NCI-H774 (cell line): ENCODE measurements at regions not wholly inside any gene's neighbourhood (a gene's known extent, or its start where the extent isn't known, plus 50 kb on each side); places are given as distances from the start of the nearest gene placed in this dataset.
"Not testable (repeated sequence)": the region's sequence is repeated elsewhere in the genome, so short reads cannot be mapped to it uniquely, and the experiment has no call there.

ENCODE experiments used
- DNase-seq: peaks from one replicate; lab custom pipeline; 2025; lab: John Stamatoyannopoulos, UW

DNA sequence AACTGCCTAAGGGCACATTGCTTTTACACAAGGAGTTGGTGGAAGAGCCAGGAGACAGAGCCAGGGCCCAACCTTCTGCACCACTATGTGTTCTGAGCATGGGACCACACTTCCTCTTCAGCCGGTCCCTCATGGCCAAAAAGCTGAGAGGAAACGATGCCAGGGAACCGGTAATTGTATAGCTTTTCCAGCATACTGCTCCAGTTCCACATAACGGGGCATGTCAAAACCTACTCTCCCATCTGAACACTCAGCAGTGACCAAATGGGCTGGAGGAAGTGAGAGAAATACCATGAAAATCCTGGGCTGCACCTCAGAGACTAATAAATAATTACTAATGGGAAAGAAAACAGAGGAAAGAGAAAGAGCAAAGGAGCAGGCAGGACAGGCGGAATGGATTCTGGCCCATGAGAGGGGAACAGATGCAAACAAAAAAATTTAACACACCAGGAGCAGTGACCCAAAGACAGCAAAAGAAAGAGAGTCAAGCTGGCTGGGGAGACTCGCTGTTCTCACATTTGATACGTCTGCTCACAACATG lies 52.0 kb upstream of the BMP2 start:
- DNase-seq = no peak

DNA sequence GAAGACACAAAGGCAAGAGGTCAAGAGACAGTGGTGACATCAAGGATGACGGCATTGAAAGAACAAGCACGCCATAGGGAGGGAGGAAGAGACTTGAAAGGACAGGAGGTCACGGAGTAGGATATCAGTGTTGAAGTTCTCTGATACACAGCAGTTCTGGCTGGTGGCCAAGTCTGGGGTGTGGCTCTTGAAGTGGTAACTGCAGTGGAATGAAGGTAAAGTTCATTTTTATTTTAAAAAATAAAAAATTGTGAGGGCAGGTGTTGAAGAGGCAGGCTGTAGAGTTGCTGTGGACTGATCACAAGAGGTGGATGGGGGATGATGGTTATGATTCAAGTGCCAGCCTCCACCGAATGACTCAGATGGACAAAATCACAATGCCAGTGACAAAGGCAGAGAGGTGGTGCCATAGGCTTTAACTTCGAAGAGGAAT lies 53.2 kb upstream of the BMP2 start:
- no peak for DNase-seq

DNA sequence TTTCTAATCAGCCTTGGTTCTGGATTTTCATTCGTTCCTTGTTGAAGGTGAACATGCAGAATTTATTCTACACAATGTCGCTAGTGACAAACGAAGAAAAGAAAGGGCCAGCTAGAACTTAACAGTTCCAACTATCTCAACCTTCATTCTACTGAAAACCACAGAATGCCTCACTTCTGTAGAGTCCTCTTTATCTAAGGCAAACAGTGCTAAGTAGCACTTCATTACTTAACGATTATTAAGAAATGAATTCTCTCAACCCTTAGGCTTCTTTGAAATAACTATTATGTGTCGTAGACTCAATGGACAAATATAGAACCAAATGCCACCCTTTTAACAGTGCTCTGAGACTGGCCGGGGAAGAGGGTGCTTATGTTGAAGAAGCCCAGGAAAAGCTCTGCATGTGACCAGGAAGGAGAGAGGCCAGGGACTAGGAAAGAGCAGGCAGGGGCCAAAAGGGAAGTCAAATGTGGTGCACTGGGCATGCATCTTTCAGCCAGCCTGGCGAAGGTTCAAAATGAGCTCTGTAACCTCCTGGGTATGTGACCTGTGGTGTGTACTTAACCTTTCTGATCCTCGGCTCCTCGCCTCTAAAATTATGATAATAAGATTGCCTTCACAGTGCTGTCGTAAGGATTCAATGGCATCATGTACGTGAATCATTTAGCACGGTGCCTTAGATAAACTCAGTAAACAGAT lies 55.4 kb upstream of the BMP2 start:
- DNase-seq = no peak

DNA sequence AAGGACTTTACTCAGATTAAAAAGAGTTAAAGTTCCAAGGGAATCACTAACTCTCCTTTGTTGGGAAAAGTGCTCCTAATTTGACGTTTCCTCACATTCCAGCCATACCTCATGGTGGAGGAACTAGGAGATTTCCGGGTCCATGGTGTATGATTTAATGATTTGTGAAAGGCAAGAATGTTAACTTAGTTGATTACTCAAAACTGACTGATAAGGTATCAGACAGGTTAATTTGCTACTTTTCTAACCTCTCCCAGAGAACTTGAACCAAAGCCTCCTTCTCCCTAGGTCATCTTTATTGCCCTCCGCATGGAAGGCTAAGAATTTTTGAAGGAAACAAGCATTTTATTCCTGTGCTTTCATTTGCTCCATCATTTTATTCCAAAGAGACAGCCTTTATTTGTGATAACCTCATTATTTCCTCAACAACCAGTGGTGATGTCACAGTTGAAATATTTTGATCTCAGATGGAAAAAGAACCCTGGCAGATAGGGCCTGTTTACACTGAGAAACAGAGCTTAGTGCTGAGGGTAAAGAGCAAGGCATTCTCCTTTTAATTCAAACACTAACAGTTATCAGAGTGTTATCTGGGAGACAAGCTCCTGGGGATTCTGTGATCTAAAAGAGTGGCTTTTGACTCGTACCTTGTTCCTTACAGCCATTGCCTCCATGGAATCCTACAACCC lies 57.4 kb upstream of the BMP2 start:
- DNase-seq = no peak

DNA sequence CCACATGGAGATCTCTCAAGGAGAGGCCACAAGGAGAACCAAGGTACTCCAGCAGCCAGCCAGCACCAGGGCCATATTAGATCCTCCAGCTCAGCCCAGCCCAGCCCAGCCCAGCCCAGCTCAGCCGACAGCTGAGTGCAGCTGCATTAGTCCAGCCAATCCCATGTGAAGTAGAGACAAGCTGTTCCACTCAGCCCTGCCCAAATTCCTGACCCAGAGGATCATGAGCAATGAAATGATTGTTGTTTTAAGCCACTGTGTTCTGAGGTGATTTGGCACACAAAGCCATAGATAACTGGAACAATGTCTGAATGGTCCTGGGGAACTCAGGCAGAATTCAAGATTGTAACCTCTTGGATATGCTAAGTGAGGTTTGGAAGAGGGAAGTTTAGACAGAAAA lies 59.5 kb upstream of the BMP2 start:
- DNase-seq = no peak

DNA sequence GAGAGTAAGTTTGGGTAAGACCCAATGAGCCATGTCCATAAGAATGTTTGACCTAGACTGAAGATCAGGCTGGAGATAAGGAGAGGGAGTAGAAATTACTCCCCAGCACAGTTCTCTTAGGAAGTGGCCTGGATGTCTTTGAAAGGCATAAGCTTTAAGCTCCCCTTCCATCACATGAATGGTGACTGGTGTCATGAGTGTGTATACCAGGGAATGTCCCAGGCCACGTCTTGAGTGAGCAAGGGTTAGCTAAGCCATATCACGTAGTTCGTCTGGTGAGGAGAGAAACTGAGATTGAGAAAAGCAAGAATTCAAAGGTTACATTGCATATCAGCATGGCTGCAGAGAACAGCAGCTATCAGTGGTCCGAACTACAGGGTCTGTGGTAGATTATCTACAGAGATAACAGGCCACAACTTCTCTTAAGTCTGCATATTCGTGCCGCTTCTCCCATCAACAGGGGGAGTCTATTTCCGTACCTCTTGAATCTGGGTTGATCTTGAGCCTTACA lies 60.1 kb upstream of the BMP2 start:
- no peak for DNase-seq

DNA sequence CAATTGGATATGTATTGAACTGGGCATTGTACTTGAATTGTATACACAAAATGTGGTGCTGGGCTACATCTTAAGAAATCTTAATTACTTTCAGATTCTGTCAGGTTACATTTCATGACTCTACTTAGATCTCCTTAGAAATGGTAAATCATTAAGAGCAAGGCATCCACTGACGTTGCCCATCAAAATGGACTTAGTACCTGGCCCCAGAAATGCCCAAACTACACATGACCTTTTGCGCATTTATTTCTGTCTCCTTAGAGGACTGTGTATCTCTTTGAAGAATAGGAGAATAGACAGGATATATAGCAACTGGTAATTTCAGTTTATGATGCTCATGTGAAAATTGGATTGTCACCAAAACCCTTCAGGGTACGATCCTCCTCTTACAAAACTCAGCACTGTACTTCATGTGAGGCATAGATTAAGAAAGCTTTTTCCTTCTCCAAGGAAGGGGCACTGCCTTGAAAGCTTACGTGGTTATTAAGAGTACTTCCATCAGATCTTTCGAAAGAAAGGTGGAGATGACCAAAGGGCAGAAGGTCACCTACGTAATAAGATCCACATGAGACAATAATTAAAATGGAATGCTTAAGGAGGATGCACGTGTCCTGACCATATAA lies 61.4 kb upstream of the BMP2 start:
- no peak for DNase-seq

DNA sequence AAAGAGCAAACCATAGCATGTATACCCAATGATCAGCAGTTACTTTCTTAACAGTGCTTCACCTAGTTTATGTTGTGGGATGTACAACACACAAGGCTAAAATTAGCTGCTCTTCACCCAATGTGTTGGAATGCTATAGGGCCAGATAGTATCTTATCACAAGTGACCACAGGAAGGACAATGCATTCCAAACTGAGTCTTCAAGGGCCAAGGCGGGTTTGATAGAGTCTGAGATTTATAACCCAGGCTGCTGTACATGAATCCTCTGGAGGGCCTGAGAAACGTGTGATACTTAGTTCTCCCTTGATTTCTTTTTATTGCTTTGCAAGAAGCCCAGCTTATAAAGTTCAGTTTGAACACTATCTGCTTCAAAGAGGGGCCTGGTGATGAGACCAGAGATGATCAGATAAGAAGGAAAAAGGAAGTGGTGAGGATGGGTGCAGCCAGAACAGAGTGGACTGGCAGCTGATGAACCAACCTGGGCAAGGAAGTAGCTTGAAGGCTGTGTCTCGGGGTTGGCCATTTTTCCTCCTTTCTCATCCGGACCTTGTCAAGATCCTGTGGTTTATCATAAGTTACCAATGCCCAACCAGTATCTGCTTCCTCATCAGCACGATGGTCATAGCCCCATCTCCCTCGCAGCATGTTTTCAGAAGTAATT lies 62.2 kb upstream of the BMP2 start:
- DNase-seq = no peak

DNA sequence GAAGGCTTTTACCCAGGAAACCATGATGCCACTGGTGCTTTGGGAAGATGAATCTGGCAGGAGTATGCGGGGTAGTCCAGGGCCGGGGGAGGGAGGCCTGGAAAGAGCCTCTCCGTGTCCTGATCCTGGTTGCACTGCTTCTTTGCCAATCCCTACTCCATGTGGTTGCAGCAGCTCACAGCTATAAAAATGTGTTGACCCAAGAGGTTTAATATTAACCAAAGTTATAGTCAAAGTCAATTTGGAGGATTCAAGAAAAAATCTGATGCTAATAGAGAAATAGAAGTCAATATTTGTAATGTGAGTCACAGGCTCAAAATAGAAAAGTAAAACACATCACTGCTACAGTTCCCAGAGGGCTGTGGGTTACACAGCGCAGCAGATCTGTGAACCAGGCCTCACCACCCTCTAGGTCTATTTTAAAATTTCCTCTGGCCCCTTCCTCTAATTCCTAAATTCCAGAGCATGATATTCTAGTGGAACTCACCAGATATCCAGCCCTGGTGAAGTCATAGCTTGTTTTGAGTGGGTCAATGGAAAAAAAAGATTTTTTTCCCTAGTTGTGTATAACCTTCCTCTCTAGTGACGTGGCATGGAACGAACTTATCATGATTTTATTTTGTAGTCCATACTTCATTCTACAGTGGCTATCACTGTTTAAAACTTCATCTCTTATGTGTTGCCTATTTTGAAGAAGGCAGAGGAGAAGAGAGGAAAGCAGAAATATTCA lies 63.2 kb upstream of the BMP2 start:
- no peak for DNase-seq

DNA sequence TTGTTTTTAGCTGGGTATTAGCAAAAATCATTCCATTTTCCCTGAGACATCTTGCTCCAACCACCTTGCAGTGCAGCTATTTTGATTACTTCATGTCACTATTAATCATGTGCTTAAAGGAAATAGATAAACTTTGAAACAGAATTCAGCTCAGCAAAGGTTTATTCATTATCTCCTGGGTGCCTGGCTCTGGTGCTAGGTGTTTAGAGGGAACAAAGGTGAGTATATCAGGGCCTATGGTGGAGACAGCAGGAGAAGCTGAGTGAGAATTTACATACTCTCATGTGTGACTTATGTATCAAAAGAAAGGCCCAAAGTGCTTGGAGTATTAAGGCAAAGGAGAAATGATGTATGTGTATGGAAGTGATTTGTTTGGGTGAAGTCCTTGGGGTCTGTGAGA lies 63.8 kb upstream of the BMP2 start:
- DNase-seq = no peak

DNA sequence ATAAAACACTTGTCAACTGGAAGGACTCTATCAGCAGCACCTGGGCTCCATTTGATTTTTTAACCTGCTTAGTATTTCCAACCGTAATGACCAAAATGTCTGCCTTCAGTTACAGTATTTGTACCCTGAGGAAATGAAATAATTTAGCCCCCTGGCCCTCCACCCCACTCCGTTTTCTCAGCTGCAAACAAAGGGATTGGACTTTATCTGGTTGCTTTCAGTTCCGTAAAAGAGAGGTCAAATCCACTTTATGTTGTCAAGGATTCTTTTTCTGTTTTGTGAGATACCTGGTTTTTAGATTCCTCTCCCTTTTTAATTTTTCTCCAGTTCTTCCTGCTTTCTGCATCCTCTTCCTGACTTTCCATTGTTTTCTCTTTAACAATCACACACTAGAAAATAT lies 64.4 kb upstream of the BMP2 start:
- DNase-seq = no peak

DNA sequence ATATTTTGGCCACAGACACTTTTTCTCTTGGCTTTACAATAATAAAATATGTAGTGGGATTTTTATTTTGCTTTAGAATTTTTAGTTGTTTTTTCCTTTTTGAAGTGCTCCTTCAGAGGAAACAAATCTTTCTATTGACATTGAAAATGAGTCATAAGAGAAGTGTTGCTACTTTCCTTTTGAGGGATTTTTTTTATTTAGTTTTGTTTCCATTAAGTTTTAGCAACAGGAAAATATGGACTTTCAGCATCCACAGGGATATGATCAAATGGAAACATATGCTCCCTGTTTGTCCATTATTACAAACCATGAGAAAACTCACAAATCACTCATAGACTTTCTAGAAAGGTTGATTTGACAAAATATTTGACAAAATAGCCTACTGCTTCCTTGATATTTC lies 65.3 kb upstream of the BMP2 start:
- no peak for DNase-seq

DNA sequence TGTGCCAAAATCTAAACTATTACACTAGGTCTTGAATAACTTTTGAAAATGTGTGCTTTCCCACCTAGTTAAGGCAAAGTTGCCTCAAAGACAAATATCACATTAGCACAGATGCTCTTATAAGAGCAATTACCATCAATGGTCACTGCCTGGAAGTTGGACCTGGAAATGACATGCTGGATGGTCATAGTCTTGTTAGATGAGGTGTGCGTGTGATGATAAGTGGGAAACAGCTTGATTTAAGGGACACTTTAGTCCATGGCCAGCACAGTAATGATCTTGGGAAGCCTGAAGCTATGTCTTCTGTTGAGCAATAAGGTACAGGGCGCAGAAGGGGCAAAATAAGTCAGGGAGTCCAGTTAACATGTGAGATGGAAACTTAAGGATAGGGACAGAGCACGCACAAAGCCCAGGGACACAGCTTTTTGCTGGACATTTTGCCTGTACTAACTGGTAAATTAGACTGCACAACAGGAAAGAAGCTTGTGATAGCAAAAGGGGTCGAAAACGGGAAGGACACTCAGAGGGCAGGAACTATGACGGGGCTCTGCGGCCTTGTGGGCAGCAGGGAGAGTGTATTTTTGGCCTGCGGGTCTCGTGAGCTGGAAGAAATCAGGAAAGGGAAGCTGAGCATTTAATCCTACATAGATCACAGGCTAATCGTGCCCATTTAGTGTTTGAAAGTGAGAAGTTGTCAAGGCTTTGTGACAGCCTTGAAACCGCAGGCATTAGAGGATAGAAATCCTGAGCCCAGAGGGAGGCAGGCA lies 66.7 kb upstream of the BMP2 start:
- DNase-seq = no peak

DNA sequence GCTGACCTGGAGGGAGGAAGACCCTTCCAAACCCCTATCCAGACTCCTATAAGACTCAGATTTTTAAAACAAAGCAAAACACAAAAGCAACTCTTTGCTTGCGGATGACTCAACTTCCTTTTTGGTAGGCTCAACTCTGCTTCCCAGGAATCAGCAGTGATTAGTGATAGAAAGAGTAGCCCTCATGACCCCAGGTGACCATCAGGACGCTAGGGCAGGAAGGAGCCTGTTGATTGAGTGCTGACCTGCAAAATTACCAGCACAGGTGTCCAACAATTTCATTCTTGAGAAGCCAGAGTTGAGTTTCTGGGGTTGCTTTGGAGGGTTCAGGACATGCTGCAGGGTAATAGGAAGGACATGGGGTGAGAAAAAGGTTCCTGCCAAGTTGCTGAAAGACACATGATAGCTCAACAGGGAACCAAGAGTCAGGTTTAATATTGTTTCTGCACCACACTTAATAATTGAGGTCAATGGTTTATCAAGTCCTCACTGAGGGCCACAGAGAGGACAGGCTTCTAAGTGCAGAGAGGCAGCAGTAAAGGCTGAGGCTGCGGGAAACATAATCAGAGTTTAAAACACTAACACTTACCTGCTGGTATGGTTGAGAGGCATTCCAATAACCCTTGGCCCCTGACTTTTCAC lies 67.4 kb upstream of the BMP2 start:
- no peak for DNase-seq

DNA sequence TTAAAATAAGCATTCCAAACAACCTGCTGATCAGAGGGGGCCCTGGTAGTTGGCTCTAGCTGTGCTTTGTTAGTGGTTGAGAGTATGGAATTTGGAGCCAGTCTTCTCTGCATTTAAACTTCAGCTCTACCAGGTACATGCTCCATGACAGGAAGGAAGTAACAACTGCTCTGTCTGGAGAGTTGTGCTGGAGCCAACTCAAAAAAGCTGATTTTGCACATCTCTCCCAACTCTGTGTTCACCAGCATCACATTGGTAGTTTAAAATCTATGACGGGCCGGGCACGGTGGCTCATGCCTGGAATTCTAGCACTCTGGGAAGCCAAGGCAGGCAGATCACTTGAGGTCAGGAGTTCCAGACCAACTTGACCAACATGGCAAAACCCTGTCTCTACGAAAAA lies 68.8 kb upstream of the BMP2 start:
- no peak for DNase-seq

DNA sequence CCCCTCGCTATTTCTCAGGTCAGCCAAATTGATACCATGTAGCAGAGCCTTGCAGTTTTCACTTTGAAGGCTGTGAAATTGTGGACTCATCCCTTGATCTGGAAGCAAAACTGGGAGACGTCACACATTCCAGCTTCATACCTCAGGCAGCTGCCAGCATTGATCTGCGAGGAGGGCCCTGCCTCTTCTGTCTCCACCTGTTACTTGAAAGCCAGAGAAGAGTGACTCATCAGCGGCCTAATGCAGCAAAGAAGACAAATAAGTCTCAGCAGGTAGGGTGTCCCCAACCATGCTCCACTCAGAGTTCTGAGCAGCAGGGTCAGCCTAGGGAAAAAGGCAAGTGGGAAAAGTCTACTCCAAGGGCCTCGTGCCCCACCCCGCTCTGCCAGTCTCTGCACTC lies 69.4 kb upstream of the BMP2 start:
- DNase-seq = no peak

DNA sequence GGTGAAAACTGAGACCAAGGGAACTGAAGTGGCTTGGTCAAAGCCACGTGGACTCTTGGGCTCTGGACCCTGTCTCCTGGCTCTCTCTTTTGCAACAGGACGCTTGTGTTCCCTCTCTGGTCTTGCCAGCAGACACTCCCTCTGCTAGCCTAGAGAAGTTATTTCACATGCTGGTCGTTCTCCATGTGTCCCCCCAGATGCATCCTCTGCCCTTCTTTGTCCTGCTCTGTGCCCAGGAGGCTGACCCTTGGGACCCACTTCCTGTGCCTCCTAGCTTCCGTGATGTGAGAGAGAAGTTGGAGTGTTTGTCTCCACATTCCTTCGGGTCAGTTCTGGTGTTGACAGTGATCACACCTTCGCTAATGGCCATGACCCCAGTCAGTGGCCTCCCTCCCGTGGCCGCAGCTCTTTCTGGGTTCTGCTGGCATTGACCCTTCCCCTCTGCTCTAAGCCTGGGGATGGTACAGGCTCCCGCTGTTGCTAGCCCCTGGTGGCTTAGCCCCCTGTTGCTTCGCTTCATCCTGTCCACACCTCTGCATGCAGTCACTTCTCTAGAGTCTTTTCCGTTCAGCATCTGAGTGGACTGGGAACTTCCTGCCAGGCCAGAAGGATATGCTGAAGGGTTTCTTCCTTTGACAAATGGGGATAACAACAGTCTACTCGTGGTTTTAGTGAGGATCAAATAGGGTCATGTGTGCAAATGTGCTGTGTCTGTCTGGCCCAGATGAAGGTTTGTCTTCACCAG lies 70.1 kb upstream of the BMP2 start:
- DNase-seq = no peak

DNA sequence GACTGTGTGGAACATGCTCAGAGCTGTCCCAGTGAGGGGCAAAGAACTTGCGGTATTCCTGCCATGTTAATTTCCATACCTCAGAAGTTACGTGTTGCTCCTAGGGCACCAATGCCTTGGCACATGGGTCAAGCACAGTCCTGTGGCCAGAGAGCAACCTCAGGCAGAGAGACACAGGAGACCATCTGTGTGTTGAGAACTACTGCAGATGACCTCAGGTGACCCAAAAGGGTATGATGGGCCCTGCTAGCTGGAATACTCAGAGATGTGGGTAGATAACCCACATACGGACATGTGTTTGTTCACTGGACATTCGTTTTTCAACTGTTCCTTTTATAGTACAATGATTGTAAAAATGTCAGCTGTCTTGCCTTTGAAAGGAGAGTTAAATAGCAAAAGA lies 71.5 kb upstream of the BMP2 start:
- DNase-seq = no peak

DNA sequence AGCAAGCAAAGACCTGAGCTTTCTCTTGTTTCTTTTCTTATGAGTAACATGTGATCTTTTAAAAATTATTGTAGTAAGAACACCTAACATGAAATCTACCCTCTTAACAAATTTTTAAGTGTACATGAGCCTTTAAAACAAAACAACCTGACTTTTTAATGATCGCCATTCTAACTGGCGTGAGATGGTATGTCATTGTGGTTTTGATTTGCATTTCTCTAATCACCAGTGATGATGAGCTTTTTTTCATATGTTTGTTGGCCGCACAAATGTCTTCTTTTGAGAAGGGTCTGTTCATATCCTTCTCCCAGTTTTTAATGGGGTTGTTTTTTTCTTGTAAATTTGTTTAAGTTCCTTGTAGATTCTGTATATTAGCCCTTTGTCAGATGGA lies 73.7 kb upstream of the BMP2 start:
- not testable (repeated sequence) for DNase-seq
